OCI-LY3 (cell line): ENCODE measurements at regions not wholly inside any gene's neighbourhood (a gene's known extent, or its start where the extent isn't known, plus 50 kb on each side); places are given as distances from the start of the nearest gene placed in this dataset.

Source experiments
- H2AFZ ChIP-seq: fragments of 200-600, 300-600 bp; shearing (Covaris generic); 2 replicates; pipeline ENCODE4 v1.6.0; 2014; ENCODE audit warnings: antibody characterized with exemption, low read depth, low read length
- H3K27ac ChIP-seq: fragments of 200-600, 300-600 bp; sonication (generic); 2 replicates; pipeline ENCODE4 v1.5.1; 2014; ENCODE audit warnings: mild to moderate bottlenecking, low read length, moderate library complexity, mixed read lengths
- H3K27me3 ChIP-seq: fragments of 200-600, 300-600 bp; sonication (generic); 2 replicates; pipeline ENCODE4 v1.6.1; 2014; ENCODE audit warnings: low read depth, low read length, mixed read lengths
- H3K36me3 ChIP-seq: fragments of 200-600, 300-600 bp; sonication (generic); replicated peaks from 2 replicates; pipeline ENCODE3; 2014; ENCODE audit warnings: low read depth, low read length, mixed read lengths
- H3K4me1 ChIP-seq: fragments of 300-600, 200-600 bp; sonication (generic); 2 replicates; pipeline ENCODE4 v1.6.1; 2014; ENCODE audit warnings: low read length, mixed read lengths
- H3K4me2 ChIP-seq: fragments of 200-600, 300-600 bp; sonication (generic); 2 replicates; pipeline ENCODE4 v1.6.1; 2014; ENCODE audit warnings: low read length, mixed read lengths
- H3K4me3 ChIP-seq: fragments of 300-600, 200-600 bp; sonication (generic); 2 replicates; pipeline ENCODE4 v1.5.1; 2014; ENCODE audit warnings: antibody characterized with exemption, mild to moderate bottlenecking, low read length, moderate library complexity
- H3K79me2 ChIP-seq: fragments of 300-600, 200-600 bp; shearing (Covaris generic); 2 replicates; pipeline ENCODE4 v1.6.1; 2014; ENCODE audit warnings: mild to moderate bottlenecking, low read length, mixed read lengths
- H3K9ac ChIP-seq: fragments of 300-600, 200-600 bp; shearing (Covaris generic); 2 replicates; pipeline ENCODE4 v1.6.0; 2014; ENCODE audit warnings: mild to moderate bottlenecking, low read length, moderate library complexity
- H3K9me3 ChIP-seq: fragments of 200-600, 300-600 bp; shearing (Covaris generic); 2 replicates; pipeline ENCODE4 v1.6.1; 2014; ENCODE audit warnings: low read length, mixed read lengths; ENCODE audit not compliant: insufficient read depth
- H4K20me1 ChIP-seq: fragments of 200-600, 300-600 bp; sonication (generic); 2 replicates; pipeline ENCODE4 v1.6.1; 2016; ENCODE audit warnings: low read length, mixed read lengths; ENCODE audit not compliant: insufficient read depth
- EZH2phosphoT487 ChIP-seq: fragments of 200-600 bp; shearing (Covaris generic); IDR thresholded peaks from 2 replicates; pipeline ENCODE4 v1.6.1; 2018; ENCODE audit warnings: antibody characterized with exemption, mixed run types, low read depth
- TF ChIP-seq, protein P1 (sequence below): fragments of 200-600, 300-600 bp; sonication (generic); IDR thresholded peaks from 2 replicates; pipeline ENCODE4 v1.5.1; 2014; ENCODE audit warnings: antibody characterized with exemption, low read length, low read depth

DNA sequence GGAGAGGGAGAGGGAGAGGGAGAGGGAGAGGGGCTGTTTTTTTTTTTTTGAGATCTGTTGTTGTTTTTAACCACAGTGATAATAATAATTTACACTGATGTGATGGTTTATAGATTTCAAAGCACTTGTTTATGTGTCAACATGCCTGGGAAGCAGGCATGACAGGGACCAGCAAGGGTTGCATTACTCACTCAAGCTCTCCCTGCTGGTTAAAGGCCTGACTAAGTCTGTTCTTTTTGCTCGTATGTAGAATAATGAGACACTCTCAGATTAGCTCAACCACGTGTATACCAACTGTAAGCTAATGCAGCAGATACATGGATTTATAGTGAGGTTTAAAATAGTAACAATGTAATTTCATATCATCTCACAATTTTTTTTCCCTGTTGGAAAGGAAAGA lies 134.6 kb upstream of the BOD1L1 start:
- no peaks in the 10 kb centered on the region for H3K27me3 ChIP-seq
- TF ChIP-seq EZH2phosphoT487: no peak
- TF ChIP-seq, protein P1, sequence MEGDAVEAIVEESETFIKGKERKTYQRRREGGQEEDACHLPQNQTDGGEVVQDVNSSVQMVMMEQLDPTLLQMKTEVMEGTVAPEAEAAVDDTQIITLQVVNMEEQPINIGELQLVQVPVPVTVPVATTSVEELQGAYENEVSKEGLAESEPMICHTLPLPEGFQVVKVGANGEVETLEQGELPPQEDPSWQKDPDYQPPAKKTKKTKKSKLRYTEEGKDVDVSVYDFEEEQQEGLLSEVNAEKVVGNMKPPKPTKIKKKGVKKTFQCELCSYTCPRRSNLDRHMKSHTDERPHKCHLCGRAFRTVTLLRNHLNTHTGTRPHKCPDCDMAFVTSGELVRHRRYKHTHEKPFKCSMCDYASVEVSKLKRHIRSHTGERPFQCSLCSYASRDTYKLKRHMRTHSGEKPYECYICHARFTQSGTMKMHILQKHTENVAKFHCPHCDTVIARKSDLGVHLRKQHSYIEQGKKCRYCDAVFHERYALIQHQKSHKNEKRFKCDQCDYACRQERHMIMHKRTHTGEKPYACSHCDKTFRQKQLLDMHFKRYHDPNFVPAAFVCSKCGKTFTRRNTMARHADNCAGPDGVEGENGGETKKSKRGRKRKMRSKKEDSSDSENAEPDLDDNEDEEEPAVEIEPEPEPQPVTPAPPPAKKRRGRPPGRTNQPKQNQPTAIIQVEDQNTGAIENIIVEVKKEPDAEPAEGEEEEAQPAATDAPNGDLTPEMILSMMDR: no peak
- no peaks in the 10 kb centered on the region for H3K79me2 ChIP-seq
- no peak overlapping the region for H3K27ac ChIP-seq
- no peak overlapping the region for H3K9ac ChIP-seq
- no peak overlapping the region for H3K4me3 ChIP-seq
- H2AFZ ChIP-seq: no peak overlapping the region
- H3K4me1 ChIP-seq: peaks cover 8% of the 10 kb centered on the region
- H3K36me3 ChIP-seq: peaks cover 5% of the 10 kb centered on the region
- H4K20me1 ChIP-seq: no peaks in the 10 kb centered on the region
- no peak overlapping the region for H3K4me2 ChIP-seq
- H3K9me3 ChIP-seq: no peaks in the 10 kb centered on the region; the same call in 1 of the 2 replicates

DNA sequence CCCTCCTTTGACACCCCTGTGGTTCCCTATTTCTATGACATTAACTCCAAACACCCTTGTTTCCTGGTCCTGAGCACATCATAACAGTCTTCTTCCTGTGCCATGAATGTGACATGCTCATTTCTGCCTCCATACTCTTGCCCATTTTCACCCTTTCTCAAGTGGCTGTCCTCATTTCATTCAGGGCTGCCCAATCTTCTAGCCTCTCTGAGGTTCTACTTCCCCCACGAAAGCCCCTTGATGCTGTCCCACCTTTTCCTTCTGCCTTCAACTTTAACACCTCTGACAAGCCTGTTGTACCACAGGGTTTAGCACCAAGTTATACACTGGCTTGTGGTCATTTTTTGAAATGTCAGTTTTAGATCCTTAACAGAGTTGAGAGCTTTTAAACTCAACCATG lies 136.2 kb upstream of the BOD1L1 start:
- Histone ChIP-seq H3K9ac (no peak overlapping the region), H3K4me1 (peaks cover 8% of the 10 kb centered on the region), H3K79me2 (no peaks in the 10 kb centered on the region), H3K27ac (no peak overlapping the region), H3K4me2 (no peak overlapping the region), H2AFZ (no peak overlapping the region), H3K9me3 (no peaks in the 10 kb centered on the region; the same call in 1 of the 2 replicates), H3K4me3 (no peak overlapping the region), H3K27me3 (no peaks in the 10 kb centered on the region), H3K36me3 (peaks cover 5% of the 10 kb centered on the region), H4K20me1 (no peaks in the 10 kb centered on the region)
- TF ChIP-seq, protein P1: no peak
- no peak for TF ChIP-seq EZH2phosphoT487

DNA sequence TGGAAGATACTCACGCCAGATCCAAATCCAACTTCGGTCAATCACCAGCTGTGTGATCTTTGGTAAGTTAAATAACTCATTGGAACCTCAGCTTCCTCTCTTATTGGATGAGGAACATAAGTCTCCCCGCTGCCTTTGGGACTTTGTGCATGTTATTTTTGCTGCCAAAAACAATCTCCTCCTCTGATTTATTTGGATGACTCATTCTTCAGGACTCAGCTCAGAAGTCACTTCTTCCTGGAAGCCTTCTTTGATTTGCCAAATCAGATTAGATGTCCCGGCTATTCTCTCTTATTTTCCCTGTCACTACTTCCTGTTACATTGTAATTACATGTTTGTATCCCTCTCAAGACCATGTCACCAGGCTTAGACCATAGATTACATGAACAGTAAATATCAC lies 138.0 kb upstream of the BOD1L1 start:
- peaks cover 5% of the 10 kb centered on the region for H3K36me3 ChIP-seq
- peaks cover 8% of the 10 kb centered on the region for H3K4me1 ChIP-seq
- no peaks in the 10 kb centered on the region for H3K27me3 ChIP-seq
- no peak overlapping the region for H2AFZ ChIP-seq
- TF ChIP-seq, protein P1: no peak
- no peak for TF ChIP-seq EZH2phosphoT487
- no peaks in the 10 kb centered on the region for H3K79me2 ChIP-seq
- H4K20me1 ChIP-seq: no peaks in the 10 kb centered on the region
- H3K9me3 ChIP-seq: no peaks in the 10 kb centered on the region
- no peak overlapping the region for H3K4me3 ChIP-seq
- H3K27ac ChIP-seq: no peak overlapping the region
- H3K9ac ChIP-seq: no peak overlapping the region
- no peak overlapping the region for H3K4me2 ChIP-seq

DNA sequence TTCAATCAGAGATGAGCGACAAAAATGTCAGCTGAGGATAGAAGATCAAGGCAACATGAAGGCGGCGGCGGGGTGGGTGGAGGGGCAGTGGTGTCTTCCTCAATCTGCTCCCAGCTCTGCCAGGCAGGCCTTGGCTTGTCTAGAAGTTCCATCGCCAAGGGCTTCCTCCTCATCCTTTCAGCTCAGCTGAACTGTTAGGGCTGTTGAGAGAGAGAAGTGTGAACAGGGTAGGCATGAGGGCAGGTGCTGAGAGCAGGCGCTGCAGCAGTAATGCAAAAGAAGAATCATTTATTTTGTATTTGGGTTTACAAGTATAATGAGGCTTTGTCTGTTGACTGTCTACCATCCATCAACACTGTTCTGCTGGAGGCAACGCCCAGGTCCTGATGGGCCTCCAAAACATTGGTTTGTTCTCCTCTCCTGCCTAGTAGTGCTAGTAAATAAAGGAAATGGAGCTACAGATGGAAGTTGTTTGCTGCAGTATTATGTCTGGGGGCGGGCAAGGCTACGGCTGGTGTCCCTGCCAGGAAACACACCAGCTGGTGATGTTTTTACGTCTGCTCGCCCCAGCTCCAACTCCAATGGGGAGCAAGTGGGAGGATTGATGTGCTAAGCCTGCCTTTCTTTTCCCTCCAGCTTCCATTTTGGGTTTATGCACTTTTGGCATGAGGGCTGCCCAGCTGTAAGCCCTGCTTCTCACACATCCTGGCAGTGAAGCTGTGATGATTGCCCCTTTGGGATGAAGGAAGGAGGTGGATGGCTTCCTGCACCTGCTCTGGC lies 139.4 kb upstream of the BOD1L1 start:
- no peaks in the 10 kb centered on the region for H3K79me2 ChIP-seq
- no peak overlapping the region for H3K4me2 ChIP-seq
- peaks cover 8% of the 10 kb centered on the region for H3K4me1 ChIP-seq
- H3K4me3 ChIP-seq: no peak overlapping the region
- no peaks in the 10 kb centered on the region for H3K9me3 ChIP-seq
- H3K27me3 ChIP-seq: no peaks in the 10 kb centered on the region
- no peak overlapping the region for H2AFZ ChIP-seq
- no peak overlapping the region for H3K9ac ChIP-seq
- no peak overlapping the region for H3K27ac ChIP-seq
- peaks cover 5% of the 10 kb centered on the region for H3K36me3 ChIP-seq
- no peak for TF ChIP-seq EZH2phosphoT487
- TF ChIP-seq, protein P1: no peak
- H4K20me1 ChIP-seq: no peaks in the 10 kb centered on the region
